B cell (primary cell): ENCODE measurements at regions not wholly inside any gene's neighbourhood (a gene's known extent, or its start where the extent isn't known, plus 50 kb on each side); places are given as distances from the start of the nearest gene placed in this dataset.

Experiments
- ATAC-seq: fragments of 200-7000 bp; cut with Tn5 transposase; one replicate; pipeline ENCODE4 v1.10.0; 2021; ENCODE audit warnings: low read depth, mild to moderate bottlenecking, moderate number of reproducible peaks, moderate library complexity
- CTCF ChIA-PET: fragments of 350-600 bp; sonication (Branson Sonifier 250); formaldehyde crosslinking; loops from one replicate; lab custom pipeline; 2021; ENCODE audit warnings: antibody characterized with exemption, inconsistent platforms; lab: Charles Lee
- POLR2A ChIA-PET: fragments of 350-600 bp; sonication (Branson Sonifier 250); formaldehyde crosslinking; loops from one replicate; lab custom pipeline; 2021; ENCODE audit warnings: antibody characterized with exemption; lab: Charles Lee
- DNase-seq: peaks from one replicate; pipeline ENCODE4 v3.0.0; 2013
- H2AFZ ChIP-seq: 2 replicates; pipeline ENCODE4 v1.6.1; 2012; ENCODE audit warnings: mild to moderate bottlenecking, low read depth, low read length; ENCODE audit not compliant: insufficient read depth, poor library complexity, severe bottlenecking
- H3K27ac ChIP-seq, 2 donors: 1 replicate in 1 of 2; 2 replicates in 1 of 2; pipeline ENCODE4 v1.5.1; 2012 to 2013; ENCODE audit warnings: low read length in 2 of 2, mild to moderate bottlenecking in 2 of 2, moderate library complexity in 1 of 2
- H3K27me3 ChIP-seq, 4 experiments: fragments of 200-600 bp in 1 of 4; sonication (generic) in 1 of 4; replicated peaks in 1 of 4; 1 replicate in 2 of 4; 2 replicates in 2 of 4; pipeline versions ENCODE4 v1.6.1 to v1.7.0; 2013 to 2016; ENCODE audit warnings: low read length in 3 of 4, mild to moderate bottlenecking in 2 of 4, mixed read lengths in 1 of 4, moderate library complexity in 1 of 4; ENCODE audit not compliant: insufficient read depth in 4 of 4, control insufficient read depth in 3 of 4; ENCODE audit errors: control extremely low read depth in 1 of 4
- H3K36me3 ChIP-seq, 2 experiments: replicated peaks in 1 of 2; 1 replicate in 1 of 2; 2 replicates in 1 of 2; pipeline versions ENCODE4 v1.6.1 to v1.7.1; 2013; ENCODE audit warnings: low read length in 1 of 2; ENCODE audit not compliant: insufficient read depth in 2 of 2, control insufficient read depth in 1 of 2; ENCODE audit errors: control extremely low read depth in 1 of 2, extremely low read depth in 1 of 2
- H3K4me1 ChIP-seq, 2 donors: fragments of 200-600 bp in 1 of 2; sonication (generic) in 1 of 2; 1 replicate in 1 of 2; 2 replicates in 1 of 2; pipeline versions ENCODE4 v1.5.1 to v1.6.1; 2013 to 2017; ENCODE audit warnings: low read length in 2 of 2; ENCODE audit not compliant: control insufficient read depth in 2 of 2, insufficient read depth in 2 of 2
- H3K4me2 ChIP-seq: replicated peaks from 2 replicates; pipeline ENCODE3; 2012; ENCODE audit warnings: mild to moderate bottlenecking, low read depth, low read length; ENCODE audit not compliant: poor library complexity, severe bottlenecking
- H3K4me3 ChIP-seq, 5 experiments: fragments of 200-600 bp in 1 of 5; sonication (generic) in 1 of 5; 1 replicate in 3 of 5; 2 replicates in 2 of 5; pipeline versions ENCODE4 v1.5.1 to v1.7.0; 2011 to 2016; ENCODE audit warnings: low read length in 4 of 5, mild to moderate bottlenecking in 4 of 5, low read depth in 2 of 5, control low read depth in 1 of 5, moderate library complexity in 1 of 5; ENCODE audit not compliant: insufficient read depth in 1 of 5; ENCODE audit errors: control extremely low read depth in 1 of 5, extremely low read depth in 1 of 5
- H3K79me2 ChIP-seq: fragments of 200-600 bp; sonication (generic); one replicate; pipeline ENCODE4 v1.6.0; 2016; ENCODE audit warnings: low read length; ENCODE audit not compliant: control insufficient read depth, insufficient read depth
- H3K9ac ChIP-seq: fragments of 200-600 bp; sonication (generic); 2 replicates; pipeline ENCODE4 v1.6.1; 2017; ENCODE audit warnings: mild to moderate bottlenecking, low read length, moderate library complexity
- H3K9me3 ChIP-seq, 3 donors: one replicate each; pipeline versions ENCODE4 v1.6.1 to v1.7.1; 2013; ENCODE audit warnings: low read length in 2 of 3; ENCODE audit not compliant: control insufficient read depth in 2 of 3, insufficient read depth in 1 of 3; ENCODE audit errors: control extremely low read depth in 1 of 3
- H4K20me1 ChIP-seq: 2 replicates; pipeline ENCODE4 v1.6.0; 2012; ENCODE audit warnings: mild to moderate bottlenecking, low read length; ENCODE audit not compliant: insufficient read depth, control insufficient read depth, poor library complexity, severe bottlenecking
- H3K27ac Mint-ChIP-seq: one replicate; pipeline ENCODE4 v1.8.0; 2021; ENCODE audit warnings: mixed read lengths
- H3K27me3 Mint-ChIP-seq: one replicate; pipeline ENCODE4 v1.8.0; 2021; ENCODE audit warnings: mixed read lengths
- H3K4me1 Mint-ChIP-seq: one replicate; pipeline ENCODE4 v1.8.0; 2021; ENCODE audit warnings: mixed read lengths
- H3K4me3 Mint-ChIP-seq: one replicate; pipeline ENCODE4 v1.8.0; 2021; ENCODE audit warnings: mixed read lengths
- H3K9me3 Mint-ChIP-seq: one replicate; pipeline ENCODE4 v1.8.0; 2022; ENCODE audit warnings: mixed read lengths; ENCODE audit not compliant: insufficient read depth
- EZH2 ChIP-seq: IDR thresholded peaks from 2 replicates; pipeline ENCODE4 v1.6.1; 2012; ENCODE audit warnings: borderline replicate concordance, low read depth, mild to moderate bottlenecking, moderate library complexity, low read length; ENCODE audit not compliant: insufficient read depth, poor library complexity, severe bottlenecking
- WGBS: methylation state at CpG from one replicate; pipeline ENCODE4 v1.1.5; 2013; ENCODE audit warnings: missing lambda C conversion rate; ENCODE audit not compliant: insufficient coverage; 5-methylcytosine and 5-hydroxymethylcytosine counted together
- intact Hi-C: fragments of 100-400 bp; cut with micrococcal nuclease; formaldehyde crosslinking; loops from one replicate; pipeline ENCODE4 v1.10.0; 2022
- TF ChIP-seq, protein P1 (sequence below): fragments of 200-600 bp; IDR thresholded peaks from one replicate; pipeline ENCODE4 v1.8.0; 2022; ENCODE audit warnings: antibody characterized with exemption, mild to moderate bottlenecking

DNA sequence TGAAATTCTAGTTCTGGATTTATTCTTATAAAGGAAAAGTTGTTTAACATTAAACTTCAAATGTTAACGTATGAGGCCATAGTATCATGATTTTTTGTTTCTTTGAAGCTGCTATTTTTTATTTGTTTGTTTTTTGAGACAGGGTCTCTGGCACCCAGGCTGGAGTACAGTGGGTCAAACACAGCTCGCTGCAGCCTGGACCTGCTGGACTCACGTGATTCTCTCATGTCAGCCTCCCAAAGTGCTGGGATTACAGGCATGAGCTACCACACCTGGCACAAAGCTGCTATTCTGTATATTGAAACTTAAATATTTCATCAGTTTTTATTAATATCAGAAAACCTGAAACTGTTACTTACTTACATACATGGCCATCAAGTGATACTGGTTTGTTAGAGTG is 89.5 kb upstream of the RPRM start:
- Histone ChIP-seq H3K4me2 (no peak overlapping the region), H3K4me3 (no peak overlapping the region), H3K9me3 (no peaks in the 10 kb centered on the region), H3K4me1 (no peaks in the 10 kb centered on the region), H3K27ac (no peak overlapping the region), H4K20me1 (no peaks in the 10 kb centered on the region), H3K9ac (no peak overlapping the region), H3K79me2 (no peaks in the 10 kb centered on the region), H3K27me3 (no peaks in the 10 kb centered on the region), H3K36me3 (no peaks in the 10 kb centered on the region), H2AFZ (no peak overlapping the region)
- intact Hi-C loops = no loop called here
- TF ChIP-seq, protein P1, sequence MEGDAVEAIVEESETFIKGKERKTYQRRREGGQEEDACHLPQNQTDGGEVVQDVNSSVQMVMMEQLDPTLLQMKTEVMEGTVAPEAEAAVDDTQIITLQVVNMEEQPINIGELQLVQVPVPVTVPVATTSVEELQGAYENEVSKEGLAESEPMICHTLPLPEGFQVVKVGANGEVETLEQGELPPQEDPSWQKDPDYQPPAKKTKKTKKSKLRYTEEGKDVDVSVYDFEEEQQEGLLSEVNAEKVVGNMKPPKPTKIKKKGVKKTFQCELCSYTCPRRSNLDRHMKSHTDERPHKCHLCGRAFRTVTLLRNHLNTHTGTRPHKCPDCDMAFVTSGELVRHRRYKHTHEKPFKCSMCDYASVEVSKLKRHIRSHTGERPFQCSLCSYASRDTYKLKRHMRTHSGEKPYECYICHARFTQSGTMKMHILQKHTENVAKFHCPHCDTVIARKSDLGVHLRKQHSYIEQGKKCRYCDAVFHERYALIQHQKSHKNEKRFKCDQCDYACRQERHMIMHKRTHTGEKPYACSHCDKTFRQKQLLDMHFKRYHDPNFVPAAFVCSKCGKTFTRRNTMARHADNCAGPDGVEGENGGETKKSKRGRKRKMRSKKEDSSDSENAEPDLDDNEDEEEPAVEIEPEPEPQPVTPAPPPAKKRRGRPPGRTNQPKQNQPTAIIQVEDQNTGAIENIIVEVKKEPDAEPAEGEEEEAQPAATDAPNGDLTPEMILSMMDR = no peak
- TF ChIP-seq EZH2 = no peak
- DNase-seq (no peak), ATAC-seq (no peak)
- Mint-ChIP-seq H3K27me3 (no peaks in the 10 kb centered on the region), H3K9me3 (no peaks in the 10 kb centered on the region), H3K4me3 (no peak overlapping the region), H3K27ac (no peak overlapping the region), H3K4me1 (no peaks in the 10 kb centered on the region)
- POLR2A ChIA-PET = no interaction called here
- CTCF ChIA-PET = no interaction called here
- WGBS = no CpG with 5 or more reads among the region's 3 CpGs

DNA sequence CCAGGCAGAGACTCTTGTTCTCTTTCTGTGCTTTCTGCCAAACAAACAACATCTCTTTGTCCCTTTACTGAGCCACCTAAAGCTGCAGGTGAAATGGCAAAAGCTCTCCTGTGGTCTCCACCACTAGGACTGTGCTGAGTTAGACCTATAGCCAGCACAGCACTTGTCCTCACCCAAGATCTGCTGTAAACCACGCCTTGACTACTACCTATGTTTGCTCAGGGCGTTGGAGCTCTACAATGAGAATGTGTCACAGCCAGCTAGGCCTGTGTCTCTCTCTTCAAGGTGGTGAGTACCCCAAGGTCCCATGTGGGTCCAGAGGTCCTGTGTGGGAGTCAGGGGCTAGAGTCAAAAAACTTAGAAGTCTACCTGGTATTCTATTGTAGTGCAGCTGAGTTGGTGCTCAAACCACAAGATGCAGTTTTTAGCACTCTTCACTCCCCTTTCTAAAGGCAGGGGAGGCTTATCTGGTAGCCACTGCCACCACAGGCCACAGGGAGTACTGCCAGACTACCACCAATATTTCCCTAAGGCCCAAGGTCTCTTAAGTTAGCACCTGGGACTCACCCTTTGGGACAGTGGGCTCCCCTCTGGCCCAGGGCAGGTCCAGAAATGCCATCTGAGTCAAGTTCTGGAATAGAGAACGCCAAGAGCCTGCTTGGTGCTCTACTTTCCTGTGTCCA is 96.8 kb upstream of the RPRM start:
- no peaks in the 10 kb centered on the region for H4K20me1 ChIP-seq
- H3K9me3 ChIP-seq = peaks cover 0 to 7% (median 0%) of the 10 kb centered on the region in 3 donors
- Mint-ChIP-seq H3K9me3 (no peaks in the 10 kb centered on the region), H3K27ac (no peak overlapping the region), H3K4me1 (no peaks in the 10 kb centered on the region), H3K27me3 (no peaks in the 10 kb centered on the region), H3K4me3 (no peak overlapping the region)
- CTCF ChIA-PET = no interaction called here
- ATAC-seq (no peak), DNase-seq (no peak)
- 76% methylated on average over 3 of the region's 3 CpGs for WGBS
- no peaks in the 10 kb centered on the region for H3K36me3 ChIP-seq
- TF ChIP-seq, protein P1 = no peak
- TF ChIP-seq EZH2 = no peak
- H3K4me1 ChIP-seq = no peaks in the 10 kb centered on the region
- H3K27ac ChIP-seq = no peak overlapping the region
- H3K79me2 ChIP-seq = no peaks in the 10 kb centered on the region
- no peaks in the 10 kb centered on the region for H3K27me3 ChIP-seq
- H3K4me2 ChIP-seq = no peak overlapping the region
- H3K4me3 ChIP-seq = no peak overlapping the region
- no peak overlapping the region for H3K9ac ChIP-seq
- no peak overlapping the region for H2AFZ ChIP-seq
- POLR2A ChIA-PET = no interaction called here
- intact Hi-C loops = no loop called here
